GM12878 (cell line): ENCODE measurements at regions not wholly inside any gene's neighbourhood (a gene's known extent, or its start where the extent isn't known, plus 50 kb on each side); places are given as distances from the start of the nearest gene placed in this dataset.

Source experiments
- ATAC-seq: fragments of 200-7000 bp; cut with Tn5 transposase; 3 replicates; pipeline ENCODE4 v1.9.1; 2020; ENCODE audit warnings: mild to moderate bottlenecking, moderate library complexity
- BruUV-seq: library from RNA; stranded (reverse); fragments of 400-500 nt; replicated peaks from 2 replicates; lab custom pipeline; 2021; lab: Mats Ljungman, UMichigan
- CTCF ChIA-PET: fragments of 300-600 bp; sonication (Branson Sonifier 250); formaldehyde crosslinking; extraction: SDS; loops from one replicate; lab custom pipeline; 2021; ENCODE audit warnings: inconsistent platforms; lab: Yijun Ruan, JAX
- POLR2A ChIA-PET: fragments of 350-600 bp; formaldehyde crosslinking; extraction: SDS; loops from one replicate; lab custom pipeline; 2021; ENCODE audit warnings: inconsistent platforms; lab: Charles Lee
- RAD21 ChIA-PET: fragments of 300-600 bp; sonication (Branson Sonifier 250); formaldehyde crosslinking; loops from one replicate; lab custom pipeline; 2023; ENCODE audit warnings: antibody characterized with exemption; ENCODE audit not compliant: unreplicated experiment; lab: Charles Lee
- SMC1A ChIA-PET: fragments of 300-600 bp; sonication (Branson Sonifier 250); formaldehyde crosslinking; loops from one replicate; lab custom pipeline; 2023; ENCODE audit not compliant: unreplicated experiment, uncharacterized antibody; lab: Charles Lee
- DNase-seq: peaks from one replicate; pipeline ENCODE4 v3.0.0-alpha.2; 2011; ENCODE audit warnings: low read depth, low spot score
- FAIRE-seq: peaks from 3 replicates; lab custom pipeline; 2011; peaks lifted over from hg19 to GRCh38; lab: Jason Lieb, UNC
- H2AFZ ChIP-seq: 2 replicates; pipeline ENCODE4 v1.6.0; 2011; ENCODE audit warnings: low read depth, low read length, control low read depth; ENCODE audit not compliant: control insufficient read depth
- H3K27ac ChIP-seq: 2 replicates; pipeline ENCODE4 v1.5.1; 2011; ENCODE audit warnings: control low read depth; ENCODE audit not compliant: control insufficient read depth, insufficient read depth
- H3K27me3 ChIP-seq, 2 experiments: replicated peaks in 1 of 2; 2 replicates each; pipeline versions ENCODE4 v1.6.0 to v1.6.1; 2011; ENCODE audit warnings: low read length in 1 of 2; ENCODE audit not compliant: control insufficient read depth in 2 of 2, insufficient read depth in 2 of 2
- H3K36me3 ChIP-seq, 2 experiments: 2 replicates each; pipeline ENCODE4 v1.5.1; 2011; ENCODE audit warnings: low read length in 1 of 2; ENCODE audit not compliant: control insufficient read depth in 2 of 2, insufficient read depth in 2 of 2
- H3K4me1 ChIP-seq: 2 replicates; pipeline ENCODE4 v1.6.1; 2011; ENCODE audit warnings: mild to moderate bottlenecking, low read length, moderate library complexity, mixed read lengths; ENCODE audit not compliant: control insufficient read depth, insufficient read depth
- H3K4me2 ChIP-seq: 2 replicates; pipeline ENCODE4 v1.6.0; 2011; ENCODE audit warnings: control low read depth; ENCODE audit not compliant: control insufficient read depth, insufficient read depth
- H3K4me3 ChIP-seq: fragments of 200-600 bp; sonication (generic); 2 replicates; pipeline ENCODE4 v1.5.1; 2016
- H3K79me2 ChIP-seq: 2 replicates; pipeline ENCODE4 v1.6.0; 2011; ENCODE audit warnings: low read length; ENCODE audit not compliant: control insufficient read depth, insufficient read depth
- H3K9ac ChIP-seq: 2 replicates; pipeline ENCODE4 v1.8.0; 2011; ENCODE audit warnings: low read length, control low read depth, mixed read lengths; ENCODE audit not compliant: control insufficient read depth, insufficient read depth
- H3K9me3 ChIP-seq: replicated peaks from 3 replicates; pipeline ENCODE4 v1.5.1; 2011; ENCODE audit warnings: mild to moderate bottlenecking, low read length; ENCODE audit not compliant: control insufficient read depth, insufficient read depth
- H4K20me1 ChIP-seq: 2 replicates; pipeline ENCODE4 v1.6.0; 2011; ENCODE audit not compliant: control insufficient read depth, insufficient read depth
- BACH1 ChIP-seq: fragments of 450-650 bp; IDR thresholded peaks from 2 replicates; pipeline ENCODE4 v1.6.1; 2017; ENCODE audit warnings: mild to moderate bottlenecking, borderline replicate concordance
- HDAC6 ChIP-seq: fragments of 200-600 bp; sonication (generic); IDR thresholded peaks from one replicate; pipeline ENCODE4 v1.8.0; 2017; ENCODE audit warnings: antibody characterized with exemption; ENCODE audit not compliant: unreplicated experiment
- LARP7 ChIP-seq: fragments of 450-650 bp; IDR thresholded peaks from 2 replicates; pipeline ENCODE4 v1.6.1; 2017; ENCODE audit warnings: mild to moderate bottlenecking
- MEF2A ChIP-seq: IDR thresholded peaks from 2 replicates; pipeline ENCODE4 v1.6.1; 2011; ENCODE audit warnings: low read depth, mild to moderate bottlenecking, low read length, moderate library complexity; ENCODE audit not compliant: insufficient read depth
- MYC ChIP-seq: IDR thresholded peaks from 2 replicates; pipeline ENCODE4 v1.6.1; 2011; ENCODE audit warnings: mild to moderate bottlenecking, low read length, moderate library complexity, inconsistent platforms; ENCODE audit not compliant: insufficient read depth, insufficient replicate concordance, insufficient read length, severe bottlenecking
- NFIC ChIP-seq: IDR thresholded peaks from 2 replicates; pipeline ENCODE4 v1.6.1; 2012; ENCODE audit warnings: low read depth, mild to moderate bottlenecking, inconsistent platforms, low read length, moderate library complexity
- NFYA ChIP-seq: IDR thresholded peaks from 2 replicates; pipeline ENCODE4 v1.6.1; 2011; ENCODE audit warnings: low read depth, mild to moderate bottlenecking, low read length, improper control_type of control experiment, borderline replicate concordance
- SUPT20H ChIP-seq: IDR thresholded peaks from 2 replicates; pipeline ENCODE4 v1.6.1; 2011; ENCODE audit warnings: low read depth, mild to moderate bottlenecking, low read length, moderate library complexity, borderline replicate concordance; ENCODE audit not compliant: control insufficient read depth
- TBL1XR1 ChIP-seq: IDR thresholded peaks from 2 replicates; pipeline ENCODE4 v1.6.1; 2012; ENCODE audit warnings: low read depth, low read length, improper control_type of control experiment
- WGBS: methylation state at CpG from one replicate; pipeline ENCODE4 v1.1.6; 2016; ENCODE audit warnings: low lambda C conversion rate; ENCODE audit not compliant: insufficient replicate concordance, insufficient coverage; ENCODE audit errors: missing lambda C conversion rate; 5-methylcytosine and 5-hydroxymethylcytosine counted together
- in situ Hi-C: fragments of 300-500 bp; cut with MboI; formaldehyde crosslinking; loops from 9 replicates; pipeline ENCODE4 v1.14.3; 2018; ENCODE audit warnings: mixed read lengths
- intact Hi-C: fragments of 100-400 bp; cut with micrococcal nuclease; formaldehyde crosslinking; loops from one replicate; pipeline ENCODE4 v1.14.2; 2022; ENCODE audit not compliant: unreplicated experiment
- TF ChIP-seq, protein P1 (sequence below): fragments of 450-650 bp; IDR thresholded peaks from 2 replicates; pipeline ENCODE4 v1.6.1; 2017; ENCODE audit warnings: mild to moderate bottlenecking
- TF ChIP-seq, protein P2 (sequence below): fragments of 450-650 bp; IDR thresholded peaks from 2 replicates; pipeline ENCODE4 v1.6.1; 2018; ENCODE audit warnings: mild to moderate bottlenecking, low read depth, moderate library complexity; ENCODE audit not compliant: partially characterized antibody
- TF ChIP-seq, protein P3 (sequence below): IDR thresholded peaks from 2 replicates; pipeline ENCODE4 v1.6.1; 2012; ENCODE audit warnings: mild to moderate bottlenecking, low read depth, low read length

GRCh38 chr4:188400451-188400850 is 261.2 kb downstream of the TRIML1 start:
- SMC1A ChIA-PET = no interaction called here
- H2AFZ ChIP-seq = no peak overlapping the region

More at GRCh38 chr4:188400451-188400850, 261.2 kb downstream of the TRIML1 start:
- RAD21 ChIA-PET = no interaction called here
- no peak for DNase-seq
- POLR2A ChIA-PET = no interaction called here
- CTCF ChIA-PET = no interaction called here
- H4K20me1 ChIP-seq = no peaks in the 10 kb centered on the region
- TF ChIP-seq LARP7 (no peak), NFIC (no peak), SUPT20H (no peak), NFYA (no peak), TBL1XR1 (no peak), BACH1 (no peak), HDAC6 (no peak), MEF2A (no peak), MYC (no peak)
- TF ChIP-seq, protein P1, sequence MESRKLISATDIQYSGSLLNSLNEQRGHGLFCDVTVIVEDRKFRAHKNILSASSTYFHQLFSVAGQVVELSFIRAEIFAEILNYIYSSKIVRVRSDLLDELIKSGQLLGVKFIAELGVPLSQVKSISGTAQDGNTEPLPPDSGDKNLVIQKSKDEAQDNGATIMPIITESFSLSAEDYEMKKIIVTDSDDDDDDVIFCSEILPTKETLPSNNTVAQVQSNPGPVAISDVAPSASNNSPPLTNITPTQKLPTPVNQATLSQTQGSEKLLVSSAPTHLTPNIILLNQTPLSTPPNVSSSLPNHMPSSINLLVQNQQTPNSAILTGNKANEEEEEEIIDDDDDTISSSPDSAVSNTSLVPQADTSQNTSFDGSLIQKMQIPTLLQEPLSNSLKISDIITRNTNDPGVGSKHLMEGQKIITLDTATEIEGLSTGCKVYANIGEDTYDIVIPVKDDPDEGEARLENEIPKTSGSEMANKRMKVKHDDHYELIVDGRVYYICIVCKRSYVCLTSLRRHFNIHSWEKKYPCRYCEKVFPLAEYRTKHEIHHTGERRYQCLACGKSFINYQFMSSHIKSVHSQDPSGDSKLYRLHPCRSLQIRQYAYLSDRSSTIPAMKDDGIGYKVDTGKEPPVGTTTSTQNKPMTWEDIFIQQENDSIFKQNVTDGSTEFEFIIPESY = no peak
- TF ChIP-seq, protein P2, sequence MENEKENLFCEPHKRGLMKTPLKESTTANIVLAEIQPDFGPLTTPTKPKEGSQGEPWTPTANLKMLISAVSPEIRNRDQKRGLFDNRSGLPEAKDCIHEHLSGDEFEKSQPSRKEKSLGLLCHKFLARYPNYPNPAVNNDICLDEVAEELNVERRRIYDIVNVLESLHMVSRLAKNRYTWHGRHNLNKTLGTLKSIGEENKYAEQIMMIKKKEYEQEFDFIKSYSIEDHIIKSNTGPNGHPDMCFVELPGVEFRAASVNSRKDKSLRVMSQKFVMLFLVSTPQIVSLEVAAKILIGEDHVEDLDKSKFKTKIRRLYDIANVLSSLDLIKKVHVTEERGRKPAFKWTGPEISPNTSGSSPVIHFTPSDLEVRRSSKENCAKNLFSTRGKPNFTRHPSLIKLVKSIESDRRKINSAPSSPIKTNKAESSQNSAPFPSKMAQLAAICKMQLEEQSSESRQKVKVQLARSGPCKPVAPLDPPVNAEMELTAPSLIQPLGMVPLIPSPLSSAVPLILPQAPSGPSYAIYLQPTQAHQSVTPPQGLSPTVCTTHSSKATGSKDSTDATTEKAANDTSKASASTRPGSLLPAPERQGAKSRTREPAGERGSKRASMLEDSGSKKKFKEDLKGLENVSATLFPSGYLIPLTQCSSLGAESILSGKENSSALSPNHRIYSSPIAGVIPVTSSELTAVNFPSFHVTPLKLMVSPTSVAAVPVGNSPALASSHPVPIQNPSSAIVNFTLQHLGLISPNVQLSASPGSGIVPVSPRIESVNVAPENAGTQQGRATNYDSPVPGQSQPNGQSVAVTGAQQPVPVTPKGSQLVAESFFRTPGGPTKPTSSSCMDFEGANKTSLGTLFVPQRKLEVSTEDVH = no peak
- TF ChIP-seq, protein P3, sequence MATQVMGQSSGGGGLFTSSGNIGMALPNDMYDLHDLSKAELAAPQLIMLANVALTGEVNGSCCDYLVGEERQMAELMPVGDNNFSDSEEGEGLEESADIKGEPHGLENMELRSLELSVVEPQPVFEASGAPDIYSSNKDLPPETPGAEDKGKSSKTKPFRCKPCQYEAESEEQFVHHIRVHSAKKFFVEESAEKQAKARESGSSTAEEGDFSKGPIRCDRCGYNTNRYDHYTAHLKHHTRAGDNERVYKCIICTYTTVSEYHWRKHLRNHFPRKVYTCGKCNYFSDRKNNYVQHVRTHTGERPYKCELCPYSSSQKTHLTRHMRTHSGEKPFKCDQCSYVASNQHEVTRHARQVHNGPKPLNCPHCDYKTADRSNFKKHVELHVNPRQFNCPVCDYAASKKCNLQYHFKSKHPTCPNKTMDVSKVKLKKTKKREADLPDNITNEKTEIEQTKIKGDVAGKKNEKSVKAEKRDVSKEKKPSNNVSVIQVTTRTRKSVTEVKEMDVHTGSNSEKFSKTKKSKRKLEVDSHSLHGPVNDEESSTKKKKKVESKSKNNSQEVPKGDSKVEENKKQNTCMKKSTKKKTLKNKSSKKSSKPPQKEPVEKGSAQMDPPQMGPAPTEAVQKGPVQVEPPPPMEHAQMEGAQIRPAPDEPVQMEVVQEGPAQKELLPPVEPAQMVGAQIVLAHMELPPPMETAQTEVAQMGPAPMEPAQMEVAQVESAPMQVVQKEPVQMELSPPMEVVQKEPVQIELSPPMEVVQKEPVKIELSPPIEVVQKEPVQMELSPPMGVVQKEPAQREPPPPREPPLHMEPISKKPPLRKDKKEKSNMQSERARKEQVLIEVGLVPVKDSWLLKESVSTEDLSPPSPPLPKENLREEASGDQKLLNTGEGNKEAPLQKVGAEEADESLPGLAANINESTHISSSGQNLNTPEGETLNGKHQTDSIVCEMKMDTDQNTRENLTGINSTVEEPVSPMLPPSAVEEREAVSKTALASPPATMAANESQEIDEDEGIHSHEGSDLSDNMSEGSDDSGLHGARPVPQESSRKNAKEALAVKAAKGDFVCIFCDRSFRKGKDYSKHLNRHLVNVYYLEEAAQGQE = no peak
- no peaks in the 10 kb centered on the region for H3K4me1 ChIP-seq
- intact Hi-C loops (no loop called here), in situ Hi-C loops (no loop called here)
- no peaks in the 10 kb centered on the region; the same call in 2 of the 3 replicates for H3K9me3 ChIP-seq
- no peak overlapping the region for H3K9ac ChIP-seq
- no TSS peak for BruUV-seq
- no peak overlapping the region for H3K4me3 ChIP-seq
- no peak overlapping the region for H3K4me2 ChIP-seq
- H3K79me2 ChIP-seq = no peaks in the 10 kb centered on the region
- H3K36me3 ChIP-seq = no peaks in the 10 kb centered on the region
- no peak overlapping the region for H3K27ac ChIP-seq
- WGBS = 25% methylated on average over 2 of the region's 2 CpGs
- no peaks in the 10 kb centered on the region for H3K27me3 ChIP-seq
- no peak for ATAC-seq
- no peak for FAIRE-seq
